Breast epithelium (tissue), 3 donors: ENCODE measurements at regions not wholly inside any gene's neighbourhood (a gene's known extent, or its start where the extent isn't known, plus 50 kb on each side); places are given as distances from the start of the nearest gene placed in this dataset.

Experiments
- POLR2A ChIP-seq: fragments of 450-650 bp; IDR thresholded peaks from one replicate; pipeline ENCODE4 v1.6.1; 2016; ENCODE audit warnings: antibody characterized with exemption, mild to moderate bottlenecking, moderate library complexity
- TF ChIP-seq, protein P1 (sequence below), 3 donors: fragments of 450-650 bp; IDR thresholded peaks; one replicate each; pipeline ENCODE4 v1.5.1; 2016 to 2017; ENCODE audit warnings: antibody characterized with exemption in 3 of 3, mild to moderate bottlenecking in 3 of 3, moderate library complexity in 3 of 3

DNA sequence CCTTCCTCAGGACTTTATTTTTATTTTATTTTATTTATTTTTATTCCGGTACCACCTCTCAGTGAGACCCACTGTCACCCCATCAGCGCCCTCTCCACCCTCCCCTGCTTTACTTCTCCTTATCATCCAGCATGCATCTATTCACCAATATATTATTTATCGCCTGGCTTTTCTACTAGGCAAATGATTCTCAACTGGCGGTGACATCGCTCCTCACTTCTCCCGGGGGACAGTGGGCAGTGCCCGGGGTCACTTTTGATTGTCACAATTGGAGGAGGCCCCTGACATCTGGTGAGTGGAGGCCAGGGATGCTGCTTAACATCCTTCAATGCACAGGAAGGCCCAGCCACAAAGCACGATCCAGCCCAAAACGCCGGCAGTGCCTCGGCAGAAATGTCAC lies 138.7 kb downstream of the ETS2 start:
- TF ChIP-seq, protein P1, sequence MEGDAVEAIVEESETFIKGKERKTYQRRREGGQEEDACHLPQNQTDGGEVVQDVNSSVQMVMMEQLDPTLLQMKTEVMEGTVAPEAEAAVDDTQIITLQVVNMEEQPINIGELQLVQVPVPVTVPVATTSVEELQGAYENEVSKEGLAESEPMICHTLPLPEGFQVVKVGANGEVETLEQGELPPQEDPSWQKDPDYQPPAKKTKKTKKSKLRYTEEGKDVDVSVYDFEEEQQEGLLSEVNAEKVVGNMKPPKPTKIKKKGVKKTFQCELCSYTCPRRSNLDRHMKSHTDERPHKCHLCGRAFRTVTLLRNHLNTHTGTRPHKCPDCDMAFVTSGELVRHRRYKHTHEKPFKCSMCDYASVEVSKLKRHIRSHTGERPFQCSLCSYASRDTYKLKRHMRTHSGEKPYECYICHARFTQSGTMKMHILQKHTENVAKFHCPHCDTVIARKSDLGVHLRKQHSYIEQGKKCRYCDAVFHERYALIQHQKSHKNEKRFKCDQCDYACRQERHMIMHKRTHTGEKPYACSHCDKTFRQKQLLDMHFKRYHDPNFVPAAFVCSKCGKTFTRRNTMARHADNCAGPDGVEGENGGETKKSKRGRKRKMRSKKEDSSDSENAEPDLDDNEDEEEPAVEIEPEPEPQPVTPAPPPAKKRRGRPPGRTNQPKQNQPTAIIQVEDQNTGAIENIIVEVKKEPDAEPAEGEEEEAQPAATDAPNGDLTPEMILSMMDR (IDR thresholded peaks at IDR 0.05) = no peak
- TF ChIP-seq POLR2A = no peak
